ENCODE measurements at regions not wholly inside any gene's neighbourhood (a gene's known extent, or its start where the extent isn't known, plus 50 kb on each side); places are given as distances from the start of the nearest gene placed in this dataset.
A peak's percentile ranks its signal among the peaks of the same experiment; 100 is the strongest.

DNA sequence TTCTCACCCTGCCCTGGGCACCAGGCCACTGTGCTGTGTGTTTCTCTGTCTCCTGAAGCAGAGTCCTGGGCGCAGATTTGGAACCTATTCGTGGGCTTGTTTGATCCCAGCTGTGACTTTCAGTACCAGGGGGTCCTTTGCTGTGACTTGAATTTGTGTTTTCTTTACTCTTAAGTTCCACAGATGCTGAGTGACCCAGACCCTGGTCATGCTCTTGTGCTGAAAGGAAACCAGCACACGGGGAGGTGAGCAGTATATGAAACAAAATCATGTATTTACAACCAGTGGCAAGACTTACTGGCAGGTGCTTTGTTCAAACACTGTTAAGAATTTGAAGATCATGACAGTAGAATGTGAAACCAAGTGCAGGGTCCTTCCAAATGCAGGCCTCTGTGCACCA, 89.2 kb upstream of the PRSS58 start:
- CTCF ChIA-PET: interaction anchor here (0.9 to 2.8 kb wide), 4 partner anchors 9 to 132 kb away, joined by 3 to 14 read pairs (median 3); no protein-coding TSS in a partner anchor
- TF ChIP-seq, protein P1, sequence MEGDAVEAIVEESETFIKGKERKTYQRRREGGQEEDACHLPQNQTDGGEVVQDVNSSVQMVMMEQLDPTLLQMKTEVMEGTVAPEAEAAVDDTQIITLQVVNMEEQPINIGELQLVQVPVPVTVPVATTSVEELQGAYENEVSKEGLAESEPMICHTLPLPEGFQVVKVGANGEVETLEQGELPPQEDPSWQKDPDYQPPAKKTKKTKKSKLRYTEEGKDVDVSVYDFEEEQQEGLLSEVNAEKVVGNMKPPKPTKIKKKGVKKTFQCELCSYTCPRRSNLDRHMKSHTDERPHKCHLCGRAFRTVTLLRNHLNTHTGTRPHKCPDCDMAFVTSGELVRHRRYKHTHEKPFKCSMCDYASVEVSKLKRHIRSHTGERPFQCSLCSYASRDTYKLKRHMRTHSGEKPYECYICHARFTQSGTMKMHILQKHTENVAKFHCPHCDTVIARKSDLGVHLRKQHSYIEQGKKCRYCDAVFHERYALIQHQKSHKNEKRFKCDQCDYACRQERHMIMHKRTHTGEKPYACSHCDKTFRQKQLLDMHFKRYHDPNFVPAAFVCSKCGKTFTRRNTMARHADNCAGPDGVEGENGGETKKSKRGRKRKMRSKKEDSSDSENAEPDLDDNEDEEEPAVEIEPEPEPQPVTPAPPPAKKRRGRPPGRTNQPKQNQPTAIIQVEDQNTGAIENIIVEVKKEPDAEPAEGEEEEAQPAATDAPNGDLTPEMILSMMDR (IDR thresholded peaks at IDR 0.05; ENCODE audit: insufficient read depth, low read length, missing control alignments): no peak
- POLR2A ChIA-PET: no interaction called here
- no peak overlapping the region for H3K4me3 ChIP-seq (ENCODE audit: low read depth, low read length)
- no peak for DNase-seq (ENCODE audit: low read depth, low spot score)

DNA sequence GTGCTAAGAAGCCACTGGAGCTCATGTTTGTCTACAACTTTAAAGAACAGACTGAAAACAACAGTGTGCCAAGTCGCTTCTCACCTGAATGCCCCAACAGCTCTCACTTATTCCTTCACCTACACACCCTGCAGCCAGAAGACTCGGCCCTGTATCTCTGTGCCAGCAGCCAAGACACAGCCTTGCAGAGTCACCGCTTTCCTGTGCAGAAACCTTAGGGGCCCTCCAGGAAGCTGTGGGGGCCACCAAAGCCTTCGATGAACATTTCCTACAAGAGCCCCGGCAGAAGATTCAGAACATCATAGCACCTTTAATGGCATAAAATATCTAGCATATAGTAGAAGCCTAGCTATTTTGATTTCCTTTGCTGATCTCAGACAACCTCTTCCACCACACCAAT, 88.0 kb upstream of the PRSS58 start:
- H3K4me3 ChIP-seq (ENCODE audit: low read depth, low read length): no peak overlapping the region
- POLR2A ChIA-PET: no interaction called here
- CTCF ChIA-PET: interaction anchor here (0.7 to 2.8 kb wide), 5 partner anchors 13 to 182 kb away, joined by 3 to 14 read pairs (median 3); no protein-coding TSS in a partner anchor
- TF ChIP-seq, protein P1 (IDR thresholded peaks at IDR 0.05; ENCODE audit: insufficient read depth, low read length, missing control alignments): no peak
- no peak for DNase-seq (ENCODE audit: low read depth, low spot score)

DNA sequence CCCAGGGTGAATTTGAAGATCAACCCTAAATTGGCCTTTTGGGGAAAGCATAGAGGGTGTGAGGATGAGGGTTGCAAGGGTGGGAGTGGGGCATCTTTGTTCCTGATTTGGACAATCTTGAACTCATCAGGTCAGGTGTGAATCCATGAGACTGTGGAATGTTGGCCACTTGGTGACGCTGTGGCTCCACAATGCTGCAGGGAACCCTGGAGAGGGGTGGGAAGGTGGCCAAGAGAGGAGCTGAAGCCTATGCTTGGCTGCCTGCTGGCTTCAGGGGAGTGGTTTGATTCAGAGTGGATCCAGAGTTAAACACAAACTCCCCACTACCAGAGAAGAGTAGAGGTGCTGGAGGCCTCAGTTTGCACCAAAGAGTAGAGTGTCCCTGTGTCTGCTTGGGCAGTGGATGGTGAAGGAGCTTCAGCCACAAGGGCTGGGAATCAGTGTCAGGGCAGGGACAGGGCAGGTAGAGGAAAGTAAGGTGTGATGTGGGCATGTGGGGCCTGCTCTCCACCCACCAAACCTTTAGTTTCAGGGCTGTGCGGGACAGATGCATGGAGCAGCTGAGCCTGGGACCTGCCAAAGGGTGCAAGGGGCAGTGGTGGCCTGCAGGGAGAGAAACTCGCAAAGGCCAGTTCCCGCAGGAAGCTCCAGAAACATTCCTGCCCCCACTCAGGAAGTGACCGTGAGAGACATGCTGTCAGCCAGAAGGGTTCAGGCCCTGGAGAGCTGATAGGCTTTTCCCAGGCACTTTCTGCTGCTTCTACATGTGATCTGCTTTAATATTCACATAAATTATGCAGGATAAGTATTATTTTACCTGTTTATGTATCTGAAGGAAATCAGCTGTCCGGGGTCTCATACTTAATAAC, 81.0 kb upstream of the PRSS58 start:
- TF ChIP-seq, protein P1 (IDR thresholded peaks at IDR 0.05; ENCODE audit: insufficient read depth, low read length, missing control alignments): peak; percentile 43
- CTCF ChIA-PET: interaction anchor here (0.9 to 1.6 kb wide), 6 partner anchors 8 to 664 kb away, joined by 4 to 7 read pairs (median 4); no protein-coding TSS in a partner anchor
- DNase-seq (ENCODE audit: low read depth, low spot score): no peak
- POLR2A ChIA-PET: no interaction called here
- H3K4me3 ChIP-seq (ENCODE audit: low read depth, low read length): no peak overlapping the region

DNA sequence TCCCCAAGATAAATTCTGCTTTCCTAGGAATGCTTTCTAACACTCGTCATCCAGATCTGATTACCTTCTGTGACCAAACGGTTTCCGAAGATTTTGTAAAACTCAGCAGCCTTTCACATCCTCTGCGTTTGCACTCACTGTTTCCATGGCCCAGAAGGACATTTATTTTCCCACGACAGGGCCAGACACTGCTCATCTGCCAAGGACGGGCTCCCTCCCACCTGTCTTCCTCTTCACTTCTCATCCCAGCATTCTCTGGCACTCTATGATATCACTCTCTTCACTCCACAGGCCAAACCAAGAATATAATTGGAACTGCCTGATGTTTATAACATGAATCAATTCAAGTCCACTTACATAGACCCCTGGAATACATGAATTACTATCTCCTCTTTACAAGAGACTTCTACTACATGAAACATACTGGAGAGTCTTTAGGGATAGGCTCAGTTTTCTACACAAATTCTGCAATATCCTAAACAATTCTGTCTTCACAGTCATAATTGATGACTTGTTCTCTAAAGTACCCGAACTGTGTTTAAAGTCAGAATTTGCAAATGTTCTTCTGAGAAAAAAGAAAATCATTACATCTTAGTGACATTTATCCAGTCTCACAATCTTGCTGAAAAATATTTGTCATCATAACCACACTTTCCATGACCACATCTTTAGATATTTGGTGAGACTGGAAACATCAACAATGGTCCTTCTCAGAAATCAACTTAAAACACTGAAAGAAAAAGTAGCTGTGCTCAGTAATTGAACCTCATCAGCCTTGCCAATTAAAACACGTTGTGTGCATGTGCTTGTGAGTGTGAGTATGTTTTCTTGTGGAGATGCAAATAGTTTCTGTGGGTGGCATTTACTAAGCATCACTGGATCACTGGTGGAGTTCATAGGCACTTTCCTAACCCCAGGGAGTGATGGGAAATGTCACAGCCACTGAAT, 79.5 kb upstream of the PRSS58 start:
- ChIA-PET CTCF (interaction anchor here (0.6 kb wide), 1 partner anchor 20 kb away, joined by 3 read pairs; no protein-coding TSS in a partner anchor), POLR2A (no interaction called here)
- TF ChIP-seq, protein P1 (IDR thresholded peaks at IDR 0.05; ENCODE audit: insufficient read depth, low read length, missing control alignments): no peak
- DNase-seq (ENCODE audit: low read depth, low spot score): no peak
- H3K4me3 ChIP-seq (ENCODE audit: low read depth, low read length): no peak overlapping the region

DNA sequence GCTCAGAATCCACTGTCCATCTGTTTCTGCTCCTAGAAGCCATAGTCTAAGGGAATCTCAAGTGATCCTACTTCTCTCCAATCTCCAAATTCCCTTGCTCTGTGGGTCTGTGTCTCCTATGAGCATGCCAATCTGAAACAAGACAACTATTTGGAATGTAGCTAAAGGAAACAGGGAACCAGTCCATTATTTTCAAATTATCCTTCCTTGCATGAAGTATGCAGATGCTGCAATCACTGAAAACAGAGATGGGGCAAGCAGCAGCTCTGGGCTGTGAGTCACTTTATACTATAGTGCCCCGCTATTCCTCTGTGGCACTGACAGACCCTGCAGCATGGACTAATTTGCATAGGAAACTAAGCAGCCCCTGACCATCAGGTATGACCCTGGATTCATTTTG, 76.9 kb upstream of the PRSS58 start:
- ChIA-PET CTCF (interaction anchor here (1.0 kb wide), 1 partner anchor 181 kb away, joined by 3 read pairs; no protein-coding TSS in a partner anchor), POLR2A (no interaction called here)
- H3K4me3 ChIP-seq (ENCODE audit: low read depth, low read length): no peak overlapping the region
- TF ChIP-seq, protein P1 (IDR thresholded peaks at IDR 0.05; ENCODE audit: insufficient read depth, low read length, missing control alignments): no peak
- no peak for DNase-seq (ENCODE audit: low read depth, low spot score)

Measured in AG04449 (cell line).